Dermis microvascular lymphatic vessel endothelial cell (primary cell): ENCODE measurements at regions not wholly inside any gene's neighbourhood (a gene's known extent, or its start where the extent isn't known, plus 50 kb on each side); places are given as distances from the start of the nearest gene placed in this dataset.

Experiments used
- DNase-seq, 2 donors: peaks; one replicate each; pipeline versions ENCODE4 v3.0.0 to v3.0.0-alpha.2; 2010; ENCODE audit warnings: low read depth in 2 of 2

DNA sequence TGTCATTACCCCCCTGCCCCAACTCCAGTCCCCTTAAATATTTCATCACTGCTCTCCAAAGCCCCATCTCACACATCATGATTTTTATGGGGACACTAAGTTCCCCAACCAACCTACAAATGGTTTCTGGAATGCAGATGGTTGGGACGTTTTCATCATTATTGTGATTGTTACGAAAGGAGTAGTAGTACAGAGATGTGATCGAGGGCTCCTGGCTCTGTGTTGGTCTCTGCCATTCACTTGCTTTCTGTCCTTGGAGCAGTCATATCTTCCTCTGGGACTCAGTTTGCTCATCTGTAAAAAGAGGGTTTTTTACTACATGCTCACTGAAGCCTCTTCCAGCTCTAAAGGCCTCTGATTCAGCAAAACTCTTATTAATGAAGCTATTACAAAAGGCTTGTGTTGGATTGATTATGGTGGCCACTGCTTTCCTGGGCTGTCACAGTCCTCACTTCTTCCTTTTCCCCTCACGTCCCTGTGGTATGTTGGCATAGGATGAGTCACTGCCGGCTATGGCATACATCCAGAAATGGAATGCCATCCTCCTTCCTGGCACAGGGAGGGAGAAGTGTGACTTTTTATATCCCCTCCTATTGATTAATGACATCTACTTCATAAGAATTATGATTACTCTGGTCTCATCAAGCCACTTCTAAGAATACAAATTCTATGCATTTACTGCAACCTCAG lies 593.7 kb downstream of the METTL15 start:
- peak; percentile 2 to 47 for DNase-seq

DNA sequence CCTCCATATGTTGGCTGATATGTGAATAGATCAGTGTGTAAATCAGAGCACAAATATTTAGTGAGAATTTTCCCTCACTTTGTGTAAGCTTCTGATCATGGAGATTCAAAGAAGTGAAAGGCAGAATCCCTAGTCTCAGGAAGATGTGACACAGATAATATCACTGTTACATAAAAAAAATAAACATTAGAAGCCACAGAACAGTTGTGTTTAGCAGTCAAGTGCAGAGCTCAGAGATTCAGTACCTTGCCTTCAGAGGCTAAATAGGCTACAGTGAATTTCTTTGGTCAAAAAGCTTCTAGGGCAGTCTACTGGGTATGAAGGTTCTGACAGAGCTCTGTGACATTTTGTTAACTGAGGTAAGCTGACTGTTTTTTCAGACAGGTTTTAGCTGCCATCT lies 591.5 kb downstream of the METTL15 start:
- DNase-seq: no peak

- DNase-seq: peak; percentile 22 to 53
These were observed 590.0 kb downstream of the METTL15 start for GRCh38 chr11:28697920-28698827.

DNA sequence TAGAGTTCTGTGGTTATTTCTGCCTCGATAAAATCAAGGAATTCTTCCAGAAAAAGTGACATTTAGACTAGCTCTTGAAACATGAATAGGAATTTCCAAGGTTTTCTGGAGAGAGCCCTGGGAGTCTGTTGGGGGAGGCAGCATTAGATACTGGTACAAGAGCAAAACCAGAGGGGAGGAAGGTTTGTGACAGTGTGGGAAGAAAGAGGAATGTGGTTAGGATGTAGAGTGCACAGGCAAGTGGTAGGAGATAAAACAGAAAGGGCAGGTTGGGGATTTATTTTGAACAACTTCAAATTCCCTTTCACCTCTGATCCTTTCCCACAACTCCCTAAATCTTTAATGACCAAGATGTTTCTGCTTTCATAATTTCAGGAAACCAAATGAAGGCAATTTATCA lies 588.4 kb downstream of the METTL15 start:
- no peak for DNase-seq

GRCh38 chr11:28690746-28691145 lies 582.6 kb downstream of the METTL15 start:
- DNase-seq: no peak

DNA sequence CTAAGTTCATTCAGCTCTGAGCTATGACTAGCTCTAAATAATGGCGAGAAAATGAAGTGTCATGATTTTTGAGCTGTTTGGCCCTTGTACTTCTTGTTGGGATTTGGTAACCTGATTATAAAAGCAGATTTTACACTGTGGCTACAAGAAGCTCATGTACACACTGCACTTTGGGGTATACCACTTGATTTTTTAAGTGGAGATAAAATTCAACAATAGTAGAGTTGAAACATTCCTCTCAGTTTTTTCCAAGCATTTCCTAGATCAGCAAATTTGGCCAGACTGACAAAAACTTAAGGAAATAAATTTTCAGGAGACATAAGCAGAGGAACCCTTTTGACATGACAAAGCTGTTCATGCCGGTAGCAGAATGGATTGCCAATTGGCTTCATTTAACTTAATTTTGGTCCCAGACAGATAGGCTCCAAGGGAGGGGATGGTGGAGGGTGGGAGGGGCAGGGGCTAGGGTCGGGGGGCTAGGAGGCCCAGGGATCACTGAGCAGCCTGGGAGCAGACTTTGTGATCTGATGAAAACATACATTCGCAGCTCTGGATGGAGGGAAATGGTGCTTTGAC lies 575.9 kb downstream of the METTL15 start:
- no peak for DNase-seq

DNA sequence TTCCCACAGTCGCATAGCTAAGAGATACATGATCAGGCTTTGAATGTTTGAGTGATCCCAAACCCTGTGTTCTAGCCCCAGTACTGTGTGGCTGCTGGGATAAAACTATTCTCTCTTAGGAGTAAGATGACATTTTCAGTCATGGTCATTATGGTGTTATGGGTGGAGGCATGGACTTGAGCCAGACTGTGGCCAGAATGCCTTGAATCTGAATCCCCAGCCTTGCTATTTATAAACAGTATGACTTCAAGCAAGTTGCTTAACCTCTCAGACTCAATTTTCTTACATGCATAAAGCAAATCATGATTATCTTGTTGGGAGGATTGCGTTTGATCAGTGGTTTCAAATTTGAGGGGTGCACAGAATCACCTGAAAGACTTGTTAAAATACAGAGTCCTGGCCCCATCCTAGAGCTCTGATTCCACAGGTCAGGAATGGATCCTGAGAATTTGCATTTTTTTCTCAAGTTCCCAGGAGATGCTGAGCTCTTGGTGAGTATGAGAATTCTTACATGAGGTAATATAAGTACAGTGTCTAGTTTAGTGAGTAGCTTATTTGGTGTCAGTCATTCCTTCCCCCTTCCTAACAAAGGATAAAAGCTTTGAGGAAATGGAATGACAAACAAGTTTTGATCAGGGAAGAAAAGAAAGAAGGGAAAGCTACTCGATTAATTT lies 571.7 kb downstream of the METTL15 start:
- no peak for DNase-seq

DNA sequence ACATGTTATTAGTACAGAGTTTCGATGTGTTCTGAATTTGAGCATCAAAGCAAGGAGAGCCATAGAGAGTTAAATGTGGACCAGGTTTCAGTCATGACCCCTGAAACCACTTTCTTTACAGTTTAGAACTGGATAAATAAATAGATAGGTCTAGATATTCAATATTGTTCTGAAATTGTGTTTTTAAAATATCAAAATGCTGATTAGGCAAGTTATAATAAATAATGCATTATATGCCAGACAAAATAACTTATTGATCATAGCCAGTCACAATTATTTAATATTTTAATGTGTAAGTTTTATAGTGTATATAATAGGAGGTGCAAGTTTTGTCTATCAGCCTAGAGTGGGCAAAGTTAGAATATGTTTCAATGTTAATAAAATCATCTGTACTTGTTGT lies 569.5 kb downstream of the METTL15 start:
- DNase-seq: no peak

GRCh38 chr11:28675183-28675582 lies 567.0 kb downstream of the METTL15 start:
- DNase-seq: no peak

GRCh38 chr11:28674433-28675103 lies 566.4 kb downstream of the METTL15 start:
- DNase-seq: peak in 1 of 2 donors; percentile 20

DNA sequence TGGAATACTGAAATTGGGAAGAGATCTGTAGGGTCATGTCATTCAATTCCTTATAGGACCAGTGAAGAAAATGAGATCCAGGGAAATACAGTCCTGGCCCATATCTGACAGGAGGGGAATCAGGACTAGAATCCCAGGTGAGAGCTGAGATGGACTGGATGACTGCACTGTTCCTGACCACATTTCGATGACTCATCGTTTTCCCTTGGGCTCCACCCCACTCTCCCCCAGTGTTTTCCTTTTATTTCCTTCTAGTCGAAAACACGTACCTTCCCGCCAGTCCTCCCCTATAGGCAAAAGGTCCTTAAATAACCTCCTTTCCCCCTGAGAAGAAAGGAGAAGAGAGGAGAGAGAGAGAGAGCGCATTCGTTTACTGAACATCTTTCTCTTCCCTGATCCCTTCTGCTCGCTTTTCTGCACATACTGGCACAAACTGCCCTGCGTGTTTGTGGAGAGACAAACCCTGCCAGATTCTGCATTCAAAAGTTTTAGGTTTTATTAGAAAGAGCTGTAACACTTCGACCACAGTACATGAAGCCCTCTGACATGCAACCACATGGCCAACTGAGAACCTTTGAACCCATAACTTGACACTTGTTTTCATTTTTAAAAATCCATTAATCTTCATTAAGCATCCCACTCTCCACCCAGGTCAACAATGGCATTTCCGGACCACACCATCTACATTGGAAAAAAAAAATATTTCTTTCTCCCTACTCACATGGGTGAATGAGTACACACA lies 565.7 kb downstream of the METTL15 start:
- DNase-seq: peak in 1 of 2 donors; percentile 7

- DNase-seq: no peak
These were observed 563.1 kb downstream of the METTL15 start for GRCh38 chr11:28671274-28671673.

GRCh38 chr11:28666632-28667031 lies 558.4 kb downstream of the METTL15 start:
- DNase-seq: no peak

DNA sequence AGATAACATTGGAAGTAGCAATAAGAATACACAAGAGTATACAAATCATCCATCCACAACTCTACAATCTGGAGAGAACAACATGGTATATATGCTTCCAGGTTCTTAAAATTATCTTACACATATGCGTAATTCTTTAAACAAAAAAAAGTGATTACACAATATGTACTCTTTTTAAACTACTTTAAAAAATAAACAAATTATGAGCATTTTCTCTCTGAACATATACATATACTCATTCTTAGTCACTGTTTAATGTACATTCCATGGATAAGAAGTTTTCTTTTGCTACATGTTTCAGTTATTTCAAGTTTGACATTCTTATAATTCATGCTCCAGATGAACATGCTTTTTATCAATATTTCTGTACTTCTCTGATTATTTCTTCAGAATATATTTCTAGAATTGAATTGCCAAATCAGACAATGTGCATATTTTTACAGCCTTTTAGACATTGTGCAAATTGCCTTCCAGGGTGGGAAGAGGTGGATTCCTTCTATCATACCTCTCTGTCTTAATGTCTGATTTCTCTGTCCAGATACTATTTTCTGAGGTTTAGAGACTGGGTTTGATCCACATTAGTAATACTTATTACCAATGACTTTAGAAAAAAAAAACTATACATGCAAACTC lies 551.6 kb downstream of the METTL15 start:
- DNase-seq: no peak

GRCh38 chr11:28657378-28658030 lies 549.3 kb downstream of the METTL15 start:
- DNase-seq: peak in 1 of 2 donors; percentile 15

DNA sequence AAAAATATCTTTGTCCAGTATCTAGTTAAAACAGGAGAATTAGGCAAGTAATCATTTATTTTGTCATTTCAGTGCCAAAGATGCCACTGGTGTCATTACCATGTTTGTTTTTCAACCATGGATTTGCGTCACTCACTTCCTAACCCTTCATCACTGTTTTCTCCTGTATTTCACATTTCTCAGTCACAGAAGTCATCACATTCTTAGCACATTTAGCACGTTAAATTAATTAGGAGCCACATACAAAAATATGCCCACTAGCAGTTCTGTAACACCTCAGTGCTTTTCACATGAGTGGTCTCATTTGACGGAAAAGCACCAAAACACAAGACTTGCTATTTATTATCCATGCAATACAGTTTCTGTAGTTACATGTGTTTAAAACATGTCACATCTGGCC lies 546.0 kb downstream of the METTL15 start:
- DNase-seq: no peak

- DNase-seq: peak in 1 of 2 donors; percentile 8
These were observed 541.7 kb downstream of the METTL15 start for GRCh38 chr11:28649922-28650321.

- DNase-seq: no peak
These were observed 528.4 kb downstream of the METTL15 start for GRCh38 chr11:28636566-28636965.

- DNase-seq: no peak
These were observed 527.8 kb downstream of the METTL15 start for GRCh38 chr11:28636033-28636432.

- DNase-seq: no peak
These were observed 524.1 kb downstream of the METTL15 start for GRCh38 chr11:28632338-28632737.
